Activated T-helper 17 cell treated with anti-CD3 and anti-CD28 coated beads, Interleukin-2, amount 50 U/mL, for 72 hours (primary cell): ENCODE measurements at regions not wholly inside any gene's neighbourhood (a gene's known extent, or its start where the extent isn't known, plus 50 kb on each side); places are given as distances from the start of the nearest gene placed in this dataset.

Source experiments
- ATAC-seq: fragments of 150-1000 bp; cut with Tn5 transposase; replicated peaks from 2 replicates; pipeline ENCODE4 v1.10.0; 2021; ENCODE audit warnings: mild to moderate bottlenecking, moderate library complexity
- H3K27ac Mint-ChIP-seq: one replicate; pipeline ENCODE4 v1.8.0; 2022; ENCODE audit warnings: mixed read lengths
- H3K27me3 Mint-ChIP-seq: one replicate; pipeline ENCODE4 v1.8.0; 2022; ENCODE audit warnings: mixed read lengths
- H3K36me3 Mint-ChIP-seq: one replicate; pipeline ENCODE4 v1.8.0; 2022; ENCODE audit warnings: low read depth, mild to moderate bottlenecking, mixed read lengths
- H3K4me1 Mint-ChIP-seq: one replicate; pipeline ENCODE4 v1.8.0; 2022; ENCODE audit warnings: mixed read lengths
- H3K4me3 Mint-ChIP-seq: one replicate; pipeline ENCODE4 v1.8.0; 2022; ENCODE audit warnings: mild to moderate bottlenecking, mixed read lengths
- H3K9me3 Mint-ChIP-seq: one replicate; pipeline ENCODE4 v1.8.0; 2022; ENCODE audit warnings: mixed read lengths

DNA sequence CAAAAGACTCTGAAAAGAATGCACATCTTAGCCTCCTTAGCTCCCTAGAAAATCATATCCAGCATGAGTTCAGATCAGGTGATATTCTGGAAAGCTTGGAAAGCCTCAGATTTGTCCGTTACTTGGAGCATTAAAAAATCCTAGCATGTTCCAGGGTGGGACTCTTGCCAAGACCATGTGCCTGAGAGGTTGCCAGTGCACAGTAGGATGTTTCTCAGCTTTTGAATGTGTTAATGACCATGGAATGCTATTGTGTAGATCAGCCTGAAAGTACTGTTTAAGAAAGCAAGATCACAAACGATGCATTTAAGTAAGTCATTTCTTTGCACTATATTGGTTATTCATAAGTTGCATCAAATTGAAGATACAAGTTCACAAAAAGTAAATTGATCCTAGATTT is 230.5 kb downstream of the ETNK1 start:
- H3K27ac Mint-ChIP-seq, result no peak overlapping the region
- no peak overlapping the region for H3K4me3 Mint-ChIP-seq

DNA sequence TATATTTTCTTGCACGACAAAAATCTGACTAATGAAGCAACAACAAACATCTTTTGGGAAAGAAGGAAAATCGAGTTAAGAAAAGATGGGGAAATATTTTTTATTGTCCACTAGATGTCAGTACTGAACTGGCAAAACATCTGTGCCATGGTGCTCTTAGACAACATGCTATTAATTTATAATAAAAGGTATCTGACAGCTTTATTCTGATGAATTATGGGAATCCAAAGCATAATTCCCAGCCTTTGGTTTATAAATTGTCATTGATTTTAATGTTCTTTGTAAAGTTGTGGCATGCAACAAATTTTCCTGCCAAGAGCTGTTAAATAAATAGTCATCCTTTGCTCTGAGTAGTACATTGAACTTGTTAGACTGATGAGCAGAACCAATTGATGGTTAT is 231.2 kb downstream of the ETNK1 start:
- H3K4me1 Mint-ChIP-seq, result no peaks in the 10 kb centered on the region
- H3K36me3 Mint-ChIP-seq, result no peaks in the 10 kb centered on the region
- no peak overlapping the region for H3K4me3 Mint-ChIP-seq
- peaks cover 34% of the 10 kb centered on the region for H3K27me3 Mint-ChIP-seq
- no peak overlapping the region for H3K27ac Mint-ChIP-seq
- no peak for ATAC-seq
- H3K9me3 Mint-ChIP-seq, result no peaks in the 10 kb centered on the region

More for the DNA sequence above, 230.5 kb downstream of the ETNK1 start:
- Mint-ChIP-seq H3K4me1 (no peaks in the 10 kb centered on the region), H3K9me3 (no peaks in the 10 kb centered on the region), H3K36me3 (no peaks in the 10 kb centered on the region), H3K27me3 (peaks cover 30% of the 10 kb centered on the region)
- no peak for ATAC-seq

GRCh38 chr12:22858849-22859570 is 234.0 kb downstream of the ETNK1 start:
- Mint-ChIP-seq H3K4me1 (no peaks in the 10 kb centered on the region), H3K9me3 (no peaks in the 10 kb centered on the region), H3K27me3 (peaks cover 39% of the 10 kb centered on the region), H3K4me3 (no peak overlapping the region), H3K27ac (no peak overlapping the region), H3K36me3 (no peaks in the 10 kb centered on the region)
- no peak for ATAC-seq

- no peak for ATAC-seq
- Mint-ChIP-seq H3K36me3 (no peaks in the 10 kb centered on the region), H3K27me3 (peaks cover 32% of the 10 kb centered on the region), H3K4me3 (no peak overlapping the region), H3K27ac (no peak overlapping the region), H3K4me1 (no peaks in the 10 kb centered on the region), H3K9me3 (no peaks in the 10 kb centered on the region)
These were observed 236.0 kb downstream of the ETNK1 start for GRCh38 chr12:22860926-22861325.

DNA sequence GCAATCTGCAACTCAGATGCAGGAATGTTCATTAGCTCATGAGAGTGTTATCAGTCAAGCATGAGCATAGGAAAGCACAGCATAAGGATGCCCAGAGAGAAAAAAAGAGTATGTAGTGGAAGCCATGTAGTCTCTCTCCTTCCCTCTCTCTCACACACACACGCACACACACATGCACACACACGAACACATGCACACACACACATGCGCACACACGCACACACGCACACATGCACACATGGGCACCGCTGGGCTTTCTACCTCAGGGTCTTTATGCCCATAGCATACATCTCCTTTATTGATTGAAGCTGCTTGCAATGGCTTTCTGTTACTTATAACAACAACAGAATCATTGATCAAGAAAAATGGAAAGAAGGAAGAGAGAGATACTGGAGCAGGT is 240.9 kb downstream of the ETNK1 start:
- no peak for ATAC-seq
- H3K4me1 Mint-ChIP-seq, result no peaks in the 10 kb centered on the region
- no peak overlapping the region for H3K27ac Mint-ChIP-seq
- no peak overlapping the region for H3K4me3 Mint-ChIP-seq
- no peaks in the 10 kb centered on the region for H3K9me3 Mint-ChIP-seq
- H3K27me3 Mint-ChIP-seq, result peaks cover 13% of the 10 kb centered on the region
- no peaks in the 10 kb centered on the region for H3K36me3 Mint-ChIP-seq

GRCh38 chr12:22866406-22866805 is 241.4 kb downstream of the ETNK1 start:
- H3K27me3 Mint-ChIP-seq, result peaks cover 11% of the 10 kb centered on the region
- ATAC-seq, result no peak
- H3K27ac Mint-ChIP-seq, result no peak overlapping the region
- H3K36me3 Mint-ChIP-seq, result no peaks in the 10 kb centered on the region
- H3K9me3 Mint-ChIP-seq, result no peaks in the 10 kb centered on the region
- no peak overlapping the region for H3K4me3 Mint-ChIP-seq
- no peaks in the 10 kb centered on the region for H3K4me1 Mint-ChIP-seq

- Mint-ChIP-seq H3K9me3 (no peaks in the 10 kb centered on the region), H3K27me3 (peaks cover 3% of the 10 kb centered on the region), H3K36me3 (no peaks in the 10 kb centered on the region), H3K4me1 (no peaks in the 10 kb centered on the region), H3K4me3 (no peak overlapping the region), H3K27ac (no peak overlapping the region)
- no peak for ATAC-seq
These were observed 249.2 kb downstream of the ETNK1 start for GRCh38 chr12:22874151-22874550.

- Mint-ChIP-seq H3K4me1 (no peaks in the 10 kb centered on the region), H3K36me3 (no peaks in the 10 kb centered on the region), H3K27me3 (peaks cover 3% of the 10 kb centered on the region), H3K27ac (no peak overlapping the region), H3K9me3 (no peaks in the 10 kb centered on the region), H3K4me3 (no peak overlapping the region)
- ATAC-seq, result no peak
These were observed 251.3 kb downstream of the ETNK1 start for GRCh38 chr12:22876262-22876661.

DNA sequence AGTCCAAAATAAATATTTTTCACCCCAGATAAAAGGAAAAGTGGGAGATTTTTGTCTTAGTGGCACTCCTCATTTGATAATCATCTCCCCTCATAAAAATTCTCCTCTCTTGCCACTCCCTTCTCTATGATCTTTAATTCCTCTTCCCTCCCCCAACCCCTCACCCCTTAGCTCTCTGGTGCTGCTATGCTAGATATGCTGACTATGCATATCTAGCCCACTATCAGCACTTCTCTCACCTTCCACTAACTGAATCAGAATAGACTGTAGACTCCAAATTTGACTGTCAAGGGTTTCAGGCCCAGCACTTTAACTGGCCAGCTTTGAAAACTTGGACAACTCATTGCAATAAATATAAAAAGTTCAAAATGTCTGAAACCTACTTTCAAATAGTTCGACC is 254.2 kb downstream of the ETNK1 start:
- no peak for ATAC-seq
- Mint-ChIP-seq H3K36me3 (no peaks in the 10 kb centered on the region), H3K4me3 (no peak overlapping the region), H3K27ac (no peak overlapping the region), H3K4me1 (no peaks in the 10 kb centered on the region), H3K27me3 (peaks cover 3% of the 10 kb centered on the region), H3K9me3 (no peaks in the 10 kb centered on the region)

GRCh38 chr12:22880331-22880730 is 255.4 kb downstream of the ETNK1 start:
- Mint-ChIP-seq H3K4me1 (no peaks in the 10 kb centered on the region), H3K27ac (no peak overlapping the region), H3K36me3 (no peaks in the 10 kb centered on the region), H3K4me3 (no peak overlapping the region), H3K27me3 (peaks cover 3% of the 10 kb centered on the region), H3K9me3 (no peaks in the 10 kb centered on the region)
- ATAC-seq, result no peak

DNA sequence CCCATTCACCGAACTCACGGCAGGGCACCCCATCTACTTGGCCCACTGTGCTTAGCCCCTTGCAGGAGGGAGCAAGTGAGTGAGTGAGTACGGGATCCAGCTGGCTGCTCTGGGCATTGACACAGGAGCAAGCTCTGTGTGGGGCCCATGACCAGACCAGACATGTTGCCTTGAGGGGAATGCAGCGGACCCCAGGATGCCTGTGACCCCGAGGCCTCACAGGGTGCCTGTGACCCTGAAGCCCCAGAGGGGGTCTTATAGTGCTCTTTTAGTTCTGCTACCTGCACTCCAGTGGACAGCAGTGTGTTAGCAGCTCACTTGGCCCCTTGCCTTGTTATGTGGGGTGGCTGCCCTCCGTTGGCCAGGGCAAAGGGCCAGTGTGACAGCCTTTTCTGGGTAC is 255.8 kb downstream of the ETNK1 start:
- H3K27ac Mint-ChIP-seq, result no peak overlapping the region
- ATAC-seq, result no peak
- peaks cover 3% of the 10 kb centered on the region for H3K27me3 Mint-ChIP-seq
- H3K36me3 Mint-ChIP-seq, result no peaks in the 10 kb centered on the region
- no peaks in the 10 kb centered on the region for H3K4me1 Mint-ChIP-seq
- no peaks in the 10 kb centered on the region for H3K9me3 Mint-ChIP-seq
- no peak overlapping the region for H3K4me3 Mint-ChIP-seq

DNA sequence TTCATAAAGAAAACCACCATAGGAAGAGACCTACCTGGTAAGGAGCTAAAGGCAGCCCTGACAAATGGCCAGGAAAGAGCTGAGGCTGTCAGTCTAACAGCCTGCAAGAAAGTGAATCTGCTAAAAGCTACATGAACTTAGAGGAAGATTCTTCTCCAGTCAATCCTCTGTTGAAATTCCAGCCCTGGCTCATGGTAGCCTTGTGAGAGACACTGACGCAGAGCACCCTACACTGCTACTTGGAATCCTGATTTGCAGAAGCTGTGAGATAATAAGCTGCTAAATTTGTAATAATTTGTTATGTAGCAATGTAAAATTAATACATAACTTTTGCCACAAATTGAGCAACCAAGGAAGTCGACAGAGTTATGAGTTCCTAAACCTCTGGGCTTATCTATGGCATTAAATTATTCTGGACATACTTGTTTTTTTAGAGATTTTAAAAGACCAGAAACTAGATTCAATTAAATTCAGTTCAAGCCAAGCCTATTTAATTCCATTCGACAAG is 257.0 kb downstream of the ETNK1 start:
- Mint-ChIP-seq H3K9me3 (no peaks in the 10 kb centered on the region), H3K4me1 (no peaks in the 10 kb centered on the region), H3K27ac (no peak overlapping the region), H3K4me3 (no peak overlapping the region), H3K27me3 (peaks cover 3% of the 10 kb centered on the region), H3K36me3 (no peaks in the 10 kb centered on the region)
- no peak for ATAC-seq

DNA sequence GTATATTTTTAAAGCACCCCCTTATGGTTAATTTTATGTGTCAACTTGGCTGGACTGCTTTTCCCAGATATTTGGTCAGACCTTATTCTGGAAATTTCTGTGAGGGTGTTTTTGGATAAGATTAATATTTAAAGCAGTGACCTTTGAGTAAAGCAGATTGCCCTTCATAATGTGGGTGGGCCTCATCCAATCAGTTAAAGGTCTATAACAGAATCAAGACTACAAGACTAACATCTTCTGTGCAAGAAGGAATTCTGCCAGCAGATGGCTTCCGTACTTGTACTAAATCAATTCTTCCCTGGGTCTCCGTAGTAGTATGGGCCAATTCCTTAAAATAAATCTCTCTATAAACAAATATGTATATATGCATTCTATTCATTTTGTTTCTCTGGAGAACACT is 257.6 kb downstream of the ETNK1 start:
- Mint-ChIP-seq H3K27me3 (peaks cover 3% of the 10 kb centered on the region), H3K36me3 (no peaks in the 10 kb centered on the region), H3K9me3 (no peaks in the 10 kb centered on the region), H3K27ac (no peak overlapping the region), H3K4me3 (no peak overlapping the region), H3K4me1 (no peaks in the 10 kb centered on the region)
- no peak for ATAC-seq

- H3K27ac Mint-ChIP-seq, result no peak overlapping the region
- no peak overlapping the region for H3K4me3 Mint-ChIP-seq
- H3K4me1 Mint-ChIP-seq, result no peaks in the 10 kb centered on the region
- no peaks in the 10 kb centered on the region for H3K27me3 Mint-ChIP-seq
- no peaks in the 10 kb centered on the region for H3K9me3 Mint-ChIP-seq
- ATAC-seq, result no peak
- H3K36me3 Mint-ChIP-seq, result no peaks in the 10 kb centered on the region
These were observed 268.9 kb downstream of the ETNK1 start for GRCh38 chr12:22893878-22894277.

- no peak for ATAC-seq
- Mint-ChIP-seq H3K36me3 (no peaks in the 10 kb centered on the region), H3K27ac (no peak overlapping the region), H3K9me3 (no peaks in the 10 kb centered on the region), H3K27me3 (peaks cover 3% of the 10 kb centered on the region), H3K4me3 (no peak overlapping the region), H3K4me1 (no peaks in the 10 kb centered on the region)
These were observed 274.2 kb downstream of the ETNK1 start for GRCh38 chr12:22899184-22899583.

GRCh38 chr12:22900401-22900800 is 275.4 kb downstream of the ETNK1 start:
- ATAC-seq, result no peak
- H3K9me3 Mint-ChIP-seq, result no peaks in the 10 kb centered on the region
- H3K4me1 Mint-ChIP-seq, result no peaks in the 10 kb centered on the region
- no peak overlapping the region for H3K4me3 Mint-ChIP-seq
- H3K36me3 Mint-ChIP-seq, result no peaks in the 10 kb centered on the region
- H3K27me3 Mint-ChIP-seq, result peaks cover 3% of the 10 kb centered on the region
- H3K27ac Mint-ChIP-seq, result no peak overlapping the region
